Left lung (tissue), 4 donors: ENCODE measurements at regions not wholly inside any gene's neighbourhood (a gene's known extent, or its start where the extent isn't known, plus 50 kb on each side); places are given as distances from the start of the nearest gene placed in this dataset.
A peak's percentile ranks its signal among the peaks of the same experiment; 100 is the strongest.
"Not testable (repeated sequence)": the region's sequence is repeated elsewhere in the genome, so short reads cannot be mapped to it uniquely, and the experiment has no call there.

Experiments used
- ATAC-seq: fragments of 200-7000 bp; cut with Tn5 transposase; one replicate; pipeline ENCODE4 v1.9.1; 2020; ENCODE audit warnings: moderate library complexity
- DNase-seq, 4 donors: peaks; one replicate each; pipeline ENCODE4 v3.0.0-alpha.2; 2013 to 2020
- H3K27ac ChIP-seq, 2 donors: fragments of 200-600 bp; sonication (generic) in 1 of 2; one replicate each; pipeline versions ENCODE4 v1.5.0 to v1.8.0; 2020 to 2021
- H3K27me3 ChIP-seq, 2 donors: fragments of 200-600 bp; sonication (generic) in 1 of 2; one replicate each; pipeline versions ENCODE4 v1.5.0 to v1.8.0; 2020 to 2021
- H3K36me3 ChIP-seq, 2 donors: fragments of 200-600 bp; sonication (generic) in 1 of 2; one replicate each; pipeline versions ENCODE4 v1.5.0 to v1.8.0; 2020 to 2021
- H3K4me1 ChIP-seq, 2 donors: fragments of 200-600 bp; one replicate each; pipeline ENCODE4 v1.8.0; 2021
- H3K4me3 ChIP-seq, 2 donors: fragments of 200-600 bp; sonication (generic) in 1 of 2; one replicate each; pipeline versions ENCODE4 v1.5.0 to v1.8.0; 2020 to 2021; ENCODE audit warnings: mild to moderate bottlenecking in 1 of 2
- H3K9me3 ChIP-seq, 2 donors: fragments of 200-600 bp; sonication (generic) in 1 of 2; one replicate each; pipeline versions ENCODE4 v1.5.0 to v1.8.0; 2020 to 2021
- intact Hi-C, 2 donors: fragments of 100-400 bp; cut with DNase I; formaldehyde crosslinking; loops; one replicate each; pipeline versions ENCODE4 v1.11.2 to v1.14.2; 2022
- TF ChIP-seq, protein P1 (sequence below), 2 donors: fragments of 200-600 bp; sonication (generic) in 1 of 2; IDR thresholded peaks; one replicate each; pipeline versions ENCODE4 v1.5.0 to v1.8.0; 2021; ENCODE audit warnings: antibody characterized with exemption in 2 of 2
- donor health status: DM: no; HTN: yes; CAD: no.
- donor health status: DM: no; HTN: no; CAD: no.

- DNase-seq = no peak
- intact Hi-C loops = no loop called here
- TF ChIP-seq, protein P1, sequence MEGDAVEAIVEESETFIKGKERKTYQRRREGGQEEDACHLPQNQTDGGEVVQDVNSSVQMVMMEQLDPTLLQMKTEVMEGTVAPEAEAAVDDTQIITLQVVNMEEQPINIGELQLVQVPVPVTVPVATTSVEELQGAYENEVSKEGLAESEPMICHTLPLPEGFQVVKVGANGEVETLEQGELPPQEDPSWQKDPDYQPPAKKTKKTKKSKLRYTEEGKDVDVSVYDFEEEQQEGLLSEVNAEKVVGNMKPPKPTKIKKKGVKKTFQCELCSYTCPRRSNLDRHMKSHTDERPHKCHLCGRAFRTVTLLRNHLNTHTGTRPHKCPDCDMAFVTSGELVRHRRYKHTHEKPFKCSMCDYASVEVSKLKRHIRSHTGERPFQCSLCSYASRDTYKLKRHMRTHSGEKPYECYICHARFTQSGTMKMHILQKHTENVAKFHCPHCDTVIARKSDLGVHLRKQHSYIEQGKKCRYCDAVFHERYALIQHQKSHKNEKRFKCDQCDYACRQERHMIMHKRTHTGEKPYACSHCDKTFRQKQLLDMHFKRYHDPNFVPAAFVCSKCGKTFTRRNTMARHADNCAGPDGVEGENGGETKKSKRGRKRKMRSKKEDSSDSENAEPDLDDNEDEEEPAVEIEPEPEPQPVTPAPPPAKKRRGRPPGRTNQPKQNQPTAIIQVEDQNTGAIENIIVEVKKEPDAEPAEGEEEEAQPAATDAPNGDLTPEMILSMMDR (IDR thresholded peaks at IDR 0.05) = no peak
- H3K4me3 ChIP-seq = no peak overlapping the region
- H3K36me3 ChIP-seq = no peaks in the 10 kb centered on the region
- H3K9me3 ChIP-seq = no peaks in the 10 kb centered on the region
- H3K27me3 ChIP-seq = no peaks in the 10 kb centered on the region
- peaks cover 0 to 3% of the 10 kb centered on the region in 2 donors for H3K4me1 ChIP-seq
- no peak overlapping the region for H3K27ac ChIP-seq
- peak; percentile 79 for ATAC-seq
These were observed 456.9 kb upstream of the TMEM132C start for GRCh38 chr12:127810041-127810440.

DNA sequence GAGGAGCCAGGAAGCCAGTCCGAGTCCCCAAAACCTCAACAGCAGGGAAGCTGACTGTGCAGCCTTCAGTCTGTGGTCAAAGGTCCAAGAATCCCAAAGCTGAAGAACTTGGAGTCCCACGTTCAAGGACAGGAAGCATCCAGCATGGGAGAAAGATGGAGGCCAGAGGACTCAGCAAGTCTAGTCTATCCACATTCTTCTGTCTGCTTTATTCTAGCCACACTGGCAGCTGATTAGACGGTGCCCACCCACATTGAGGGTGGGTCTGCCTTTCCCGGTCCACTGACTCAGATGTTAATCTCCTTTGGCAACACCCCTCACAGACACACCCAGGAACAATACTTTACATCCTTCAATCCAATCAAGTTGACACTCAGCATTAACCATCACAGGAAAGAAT lies 456.5 kb upstream of the TMEM132C start:
- ATAC-seq, H3K36me3 ChIP-seq, H3K27me3 ChIP-seq, H3K9me3 ChIP-seq, H3K27ac ChIP-seq, H3K4me3 ChIP-seq, H3K4me1 ChIP-seq, intact Hi-C loops, DNase-seq: not testable (repeated sequence)

DNA sequence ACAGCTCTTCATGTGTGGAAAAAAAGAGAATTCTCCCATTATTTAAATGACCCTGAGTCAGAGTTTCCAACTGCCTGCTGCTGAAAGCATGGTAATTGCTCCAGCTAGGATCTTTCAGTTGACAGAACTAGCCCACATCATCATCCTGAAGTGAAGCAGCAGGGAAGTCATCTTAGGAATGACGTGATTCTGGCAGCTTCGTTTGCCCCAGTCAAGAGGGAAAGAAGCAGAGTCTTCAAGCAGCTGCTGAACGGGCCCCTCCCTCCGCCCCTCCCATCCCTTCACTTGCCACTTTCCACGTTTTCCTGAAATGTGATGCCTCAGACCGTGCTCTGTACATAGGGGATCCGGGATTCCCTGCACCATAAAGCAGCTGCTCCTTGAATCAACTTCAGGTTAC lies 455.0 kb upstream of the TMEM132C start:
- TF ChIP-seq, protein P1 (IDR thresholded peaks at IDR 0.05) = no peak
- Histone ChIP-seq H3K9me3 (no peaks in the 10 kb centered on the region), H3K4me1 (peaks cover 0 to 3% of the 10 kb centered on the region in 2 donors), H3K36me3 (no peaks in the 10 kb centered on the region), H3K4me3 (no peak overlapping the region), H3K27me3 (no peaks in the 10 kb centered on the region), H3K27ac (no peak overlapping the region)
- intact Hi-C loops = no loop called here
- ATAC-seq = peak; percentile 33
- DNase-seq = no peak

DNA sequence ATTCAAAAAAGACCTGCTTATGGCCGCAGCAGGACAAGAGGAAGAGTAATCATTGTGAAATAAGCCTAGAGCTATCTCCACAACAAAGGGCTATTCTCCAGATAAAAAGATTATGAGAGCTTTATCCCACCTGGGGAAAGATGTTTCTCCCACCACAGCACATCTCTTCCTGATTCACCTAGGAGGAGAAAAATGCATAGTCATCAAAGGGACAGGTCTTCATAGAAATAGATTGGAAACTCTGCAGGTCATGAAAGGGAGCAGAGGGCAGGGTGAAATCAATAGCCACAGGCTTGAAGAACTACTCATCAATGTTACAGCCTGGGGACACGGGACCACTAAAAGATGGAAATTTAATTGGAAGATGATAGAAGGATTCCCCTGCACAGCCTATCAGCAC lies 453.8 kb upstream of the TMEM132C start:
- H3K4me1 ChIP-seq = peaks cover 0 to 3% of the 10 kb centered on the region in 2 donors
- no peaks in the 10 kb centered on the region for H3K36me3 ChIP-seq

DNA sequence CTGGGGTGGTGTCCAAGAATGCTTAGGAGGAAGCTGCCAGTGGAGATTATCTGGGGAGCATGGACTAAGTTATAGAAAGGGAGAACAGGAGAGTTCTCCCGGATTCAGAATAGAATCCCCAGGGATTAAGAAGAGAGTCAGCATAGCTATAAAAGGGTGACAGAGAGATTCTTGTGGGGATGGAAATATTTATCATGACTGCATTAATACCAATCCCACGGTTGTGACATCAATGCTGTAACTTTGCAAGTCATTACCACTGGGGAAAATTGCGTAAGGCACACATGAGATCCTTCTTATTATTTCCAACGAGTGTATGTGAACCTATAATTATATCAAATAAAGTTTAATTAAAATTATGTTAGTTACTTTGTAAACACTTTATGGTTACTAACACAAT lies 447.9 kb upstream of the TMEM132C start:
- intact Hi-C loops = no loop called here
- TF ChIP-seq, protein P1 (IDR thresholded peaks at IDR 0.05) = no peak
- Histone ChIP-seq H3K9me3 (no peaks in the 10 kb centered on the region), H3K4me3 (no peak overlapping the region), H3K36me3 (no peaks in the 10 kb centered on the region), H3K27ac (no peak overlapping the region), H3K27me3 (no peaks in the 10 kb centered on the region), H3K4me1 (no peaks in the 10 kb centered on the region)
- ATAC-seq = no peak
- DNase-seq = no peak

More for the DNA sequence above, 453.8 kb upstream of the TMEM132C start:
- DNase-seq (no peak), ATAC-seq (no peak)
- intact Hi-C loops = no loop called here
- TF ChIP-seq, protein P1 (IDR thresholded peaks at IDR 0.05) = no peak
- Histone ChIP-seq H3K27me3 (no peaks in the 10 kb centered on the region), H3K27ac (no peak overlapping the region), H3K9me3 (no peaks in the 10 kb centered on the region), H3K4me3 (no peak overlapping the region)

- ATAC-seq (no peak), DNase-seq (no peak)
- TF ChIP-seq, protein P1 (IDR thresholded peaks at IDR 0.05) = no peak
- Histone ChIP-seq H3K36me3 (no peaks in the 10 kb centered on the region), H3K27me3 (no peaks in the 10 kb centered on the region), H3K9me3 (no peaks in the 10 kb centered on the region), H3K4me1 (no peaks in the 10 kb centered on the region), H3K4me3 (no peak overlapping the region), H3K27ac (no peak overlapping the region)
- intact Hi-C loops = no loop called here
These were observed 446.7 kb upstream of the TMEM132C start for GRCh38 chr12:127820271-127820670.
